Tibial nerve (tissue), 4 donors: ENCODE measurements at regions not wholly inside any gene's neighbourhood (a gene's known extent, or its start where the extent isn't known, plus 50 kb on each side); places are given as distances from the start of the nearest gene placed in this dataset.

ENCODE experiments used
- DNase-seq, 2 donors: peaks; one replicate each; pipeline ENCODE4 v3.0.0-alpha.2; 2019; ENCODE audit warnings: low spot score in 2 of 2
- H3K27ac ChIP-seq, 4 donors: fragments of 200-600 bp; sonication (generic) in 3 of 4; one replicate each; pipeline ENCODE4 v1.5.1; 2017 to 2019; ENCODE audit warnings: mild to moderate bottlenecking in 1 of 4
- H3K27me3 ChIP-seq, 2 donors: fragments of 200-600 bp; sonication (generic) in 1 of 2; one replicate each; pipeline versions ENCODE4 v1.5.1 to v1.6.0; 2017 to 2019
- H3K36me3 ChIP-seq, 3 donors: fragments of 200-600 bp; sonication (generic); one replicate each; pipeline ENCODE4 v1.5.1; 2018 to 2019
- H3K4me1 ChIP-seq, 4 donors: fragments of 200-600 bp; sonication (generic) in 3 of 4; one replicate each; pipeline ENCODE4 v1.5.1; 2017 to 2019
- H3K4me3 ChIP-seq, 4 donors: fragments of 200-600 bp; sonication (generic) in 3 of 4; one replicate each; pipeline ENCODE4 v1.5.1; 2017 to 2019; ENCODE audit warnings: mild to moderate bottlenecking in 1 of 4, moderate library complexity in 1 of 4
- H3K9me3 ChIP-seq, 4 donors: fragments of 200-600 bp; sonication (generic) in 3 of 4; one replicate each; pipeline ENCODE4 v1.5.1; 2017 to 2019
- CTCF ChIP-seq, 5 experiments: fragments of 200-600 bp in 3 of 5; fragments of 450-650 bp in 2 of 5; sonication (generic) in 3 of 5; IDR thresholded peaks; one replicate each; pipeline ENCODE4 v1.5.1; 2016 to 2019; ENCODE audit warnings: antibody characterized with exemption in 5 of 5, mild to moderate bottlenecking in 3 of 5, moderate library complexity in 2 of 5
- EP300 ChIP-seq, 2 donors: sonication (generic); formaldehyde crosslinking; IDR thresholded peaks; one replicate each; pipeline ENCODE4 v1.6.1; 2017; ENCODE audit warnings: antibody characterized with exemption in 2 of 2, mild to moderate bottlenecking in 1 of 2
- POLR2A ChIP-seq, 2 donors: fragments of 450-650 bp; IDR thresholded peaks; one replicate each; pipeline ENCODE4 v1.6.1; 2017; ENCODE audit warnings: antibody characterized with exemption in 2 of 2, mild to moderate bottlenecking in 2 of 2, moderate library complexity in 2 of 2
- WGBS, 2 donors: methylation state at CpG; one replicate each; pipeline ENCODE4 v1.1.5; 2018; 5-methylcytosine and 5-hydroxymethylcytosine counted together

DNA sequence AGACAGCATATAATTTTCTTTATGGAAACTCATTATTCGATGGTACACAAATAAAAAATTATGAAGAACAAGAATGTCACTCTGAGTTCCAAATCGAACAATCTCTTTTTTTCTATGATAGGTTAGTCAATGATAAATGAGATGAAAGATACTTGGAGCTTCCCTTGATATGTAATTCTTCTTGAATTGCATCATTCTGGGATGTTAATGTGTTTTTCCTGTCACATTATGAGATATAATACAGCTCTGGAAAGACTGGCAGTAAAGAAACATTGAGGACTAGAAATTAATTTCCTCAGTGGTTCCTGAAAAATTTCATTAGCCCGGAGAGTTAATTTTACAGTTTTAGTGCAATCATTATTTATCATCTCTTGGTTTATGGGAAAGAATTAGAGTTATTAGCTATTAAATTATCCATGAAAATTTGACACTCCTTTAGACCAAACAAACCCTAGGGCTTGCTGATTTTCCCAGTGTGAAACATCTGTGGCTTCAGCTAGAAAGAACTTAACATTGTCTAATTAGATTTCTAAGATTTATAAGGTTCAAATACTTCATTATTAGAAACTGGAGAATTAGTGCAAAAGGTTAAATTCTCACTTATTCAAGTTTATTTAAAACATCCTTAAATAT, 1546.6 kb upstream of the TENM3 start:
- Histone ChIP-seq H3K27ac (no peak overlapping the region), H3K4me3 (no peak overlapping the region), H3K27me3 (no peaks in the 10 kb centered on the region), H3K36me3 (no peaks in the 10 kb centered on the region), H3K9me3 (peaks cover 0 to 4% (median 0%) of the 10 kb centered on the region in 4 donors), H3K4me1 (peaks cover 0 to 4% (median 0%) of the 10 kb centered on the region in 4 donors)
- TF ChIP-seq POLR2A (IDR thresholded peaks at IDR 0.05) (no peak), CTCF (IDR thresholded peaks at IDR 0.05) (no peak), EP300 (IDR thresholded peaks at IDR 0.05) (no peak)
- no peak for DNase-seq
- 79 to 83% methylated on average over 3 of the region's 3 CpGs for WGBS, 2 donors

DNA sequence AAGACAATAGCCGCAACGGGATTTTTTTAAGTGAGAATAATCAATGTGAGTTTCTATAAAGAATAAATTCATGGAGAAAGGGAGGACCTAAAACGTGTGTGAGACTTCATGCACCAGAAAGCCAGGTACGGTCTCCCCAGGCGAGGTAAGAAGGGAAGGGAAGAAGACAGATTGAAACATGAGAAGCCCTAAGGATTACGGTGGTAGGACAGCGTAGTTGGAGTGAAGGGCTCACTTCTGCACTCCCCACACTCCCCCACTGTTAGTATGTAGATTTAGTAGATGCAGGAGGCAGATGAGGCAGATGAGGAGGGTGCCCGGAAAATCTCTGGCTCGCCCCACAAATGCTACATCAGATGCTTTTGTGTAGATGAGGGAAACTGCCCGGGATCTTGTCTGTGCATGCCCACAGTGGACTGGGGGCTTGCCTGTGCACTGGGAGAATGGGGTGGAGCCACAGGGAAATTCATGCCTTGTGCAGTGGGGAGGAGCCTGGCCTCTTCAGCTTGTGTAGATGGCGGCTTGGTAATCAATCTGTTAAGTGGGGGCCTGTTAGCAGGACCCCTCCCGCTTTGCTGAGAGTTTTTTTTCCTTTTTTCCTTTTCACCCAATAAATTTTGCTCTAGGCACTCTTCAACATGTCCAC, 1544.5 kb upstream of the TENM3 start:
- no peak for DNase-seq
- no peak for TF ChIP-seq CTCF (IDR thresholded peaks at IDR 0.05)
- TF ChIP-seq EP300 (IDR thresholded peaks at IDR 0.05) = no peak
- TF ChIP-seq POLR2A (IDR thresholded peaks at IDR 0.05) = no peak
- 91 to 93% methylated on average over 12 of the region's 12 CpGs for WGBS, 2 donors
- Histone ChIP-seq H3K9me3 (no peaks in the 10 kb centered on the region), H3K27ac (no peak overlapping the region), H3K4me1 (peaks cover 0 to 4% (median 0%) of the 10 kb centered on the region in 4 donors), H3K27me3 (no peaks in the 10 kb centered on the region), H3K36me3 (no peaks in the 10 kb centered on the region), H3K4me3 (no peak overlapping the region)

GRCh38 chr4:180706766-180707165, 1536.4 kb upstream of the TENM3 start:
- no peaks in the 10 kb centered on the region for H3K4me1 ChIP-seq
- no peak for DNase-seq
- no peaks in the 10 kb centered on the region for H3K27me3 ChIP-seq
- WGBS, 2 donors = 82 to 92% methylated on average over 2 of the region's 2 CpGs
- no peak overlapping the region for H3K27ac ChIP-seq
- peaks cover 0 to 12% (median 3%) of the 10 kb centered on the region in 4 donors for H3K9me3 ChIP-seq
- TF ChIP-seq EP300 (IDR thresholded peaks at IDR 0.05) (no peak), CTCF (IDR thresholded peaks at IDR 0.05) (no peak), POLR2A (IDR thresholded peaks at IDR 0.05) (no peak)
- H3K36me3 ChIP-seq = no peaks in the 10 kb centered on the region
- no peak overlapping the region for H3K4me3 ChIP-seq

- Histone ChIP-seq H3K27me3 (no peaks in the 10 kb centered on the region), H3K4me3 (no peak overlapping the region), H3K27ac (no peak overlapping the region), H3K36me3 (no peaks in the 10 kb centered on the region), H3K9me3 (peaks cover 0 to 12% (median 3%) of the 10 kb centered on the region in 4 donors), H3K4me1 (no peaks in the 10 kb centered on the region)
- DNase-seq = no peak
- 40 to 48% methylated on average over 5 of the region's 5 CpGs for WGBS, 2 donors
- TF ChIP-seq EP300 (IDR thresholded peaks at IDR 0.05) (no peak), POLR2A (IDR thresholded peaks at IDR 0.05) (no peak), CTCF (IDR thresholded peaks at IDR 0.05) (no peak)
Observed at GRCh38 chr4:180710628-180711337, 1532.4 kb upstream of the TENM3 start.
